GM18498 (cell line): ENCODE measurements at regions not wholly inside any gene's neighbourhood (a gene's known extent, or its start where the extent isn't known, plus 50 kb on each side); places are given as distances from the start of the nearest gene placed in this dataset.

Experiments
- ATAC-seq: cut with Tn5 transposase; IDR thresholded peaks from one replicate; pipeline ENCODE4 v1.9.1; 2021; ENCODE audit warnings: mild to moderate bottlenecking, moderate library complexity; ENCODE audit not compliant: unreplicated experiment

DNA sequence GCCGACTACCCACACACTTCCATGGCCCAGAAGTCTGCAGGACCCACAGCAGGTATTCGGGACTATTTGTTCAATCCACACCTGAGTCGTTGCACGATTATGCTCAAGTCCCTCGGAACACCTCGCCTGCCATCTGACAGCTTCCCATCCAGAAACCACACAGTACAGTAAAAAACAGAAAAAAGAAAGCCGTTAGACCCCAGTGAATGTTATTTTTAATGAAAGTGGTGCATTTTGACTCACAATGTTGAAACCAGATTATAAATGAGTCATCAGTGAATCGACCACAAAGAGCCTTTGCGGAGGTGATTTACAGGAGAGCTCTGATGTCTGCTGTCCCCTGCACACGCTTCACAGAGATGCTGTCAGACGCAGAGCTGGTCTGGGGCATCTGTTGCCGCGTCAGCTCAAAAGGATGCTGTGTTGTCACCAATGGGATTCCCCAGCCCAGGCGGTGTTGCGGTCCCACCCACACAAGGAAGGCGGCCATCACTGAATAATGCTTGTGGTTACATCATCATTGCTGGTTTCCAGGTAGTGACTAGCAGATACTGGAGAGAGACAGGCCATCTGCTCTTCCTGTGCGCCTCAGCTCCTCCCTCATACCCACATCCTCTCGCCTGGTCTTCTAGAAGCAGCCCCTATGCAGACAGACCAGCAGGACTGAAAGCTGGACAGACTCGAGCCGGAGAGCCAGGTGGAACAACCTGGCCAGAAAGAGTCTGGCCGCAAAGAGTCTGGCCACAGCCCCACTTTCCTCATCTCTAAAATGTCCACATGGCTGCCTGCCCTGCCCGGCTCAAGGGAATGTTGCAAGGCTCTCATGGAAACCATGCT is 116.8 kb downstream of the TOMM20 start:
- peak; percentile 81 for ATAC-seq

DNA sequence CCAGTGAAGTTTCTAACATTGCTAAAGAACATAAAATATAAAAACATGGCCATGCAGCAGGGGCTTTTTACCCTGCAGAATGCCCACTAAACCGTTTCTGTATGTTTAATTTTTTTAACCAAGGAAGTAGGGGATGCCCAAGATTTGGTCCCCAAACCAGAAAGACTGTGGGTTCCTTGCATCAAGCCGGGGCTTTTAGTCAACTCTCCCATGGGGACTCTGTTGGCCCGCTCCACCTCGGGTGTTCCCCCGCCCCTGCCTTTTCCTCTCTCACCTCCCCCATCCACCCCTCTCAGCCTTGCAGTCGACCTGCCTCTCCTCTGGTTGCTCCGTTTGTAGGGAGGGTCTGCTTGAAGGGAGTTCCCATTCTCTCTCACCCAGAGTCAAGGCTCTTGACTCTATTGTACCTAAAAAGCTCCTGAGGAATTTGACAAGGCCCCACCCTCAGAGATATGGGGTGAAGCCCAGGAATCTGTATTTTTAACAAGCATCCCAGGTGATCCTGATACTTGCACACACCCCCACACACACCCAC is 117.5 kb downstream of the TOMM20 start:
- ATAC-seq = no peak

DNA sequence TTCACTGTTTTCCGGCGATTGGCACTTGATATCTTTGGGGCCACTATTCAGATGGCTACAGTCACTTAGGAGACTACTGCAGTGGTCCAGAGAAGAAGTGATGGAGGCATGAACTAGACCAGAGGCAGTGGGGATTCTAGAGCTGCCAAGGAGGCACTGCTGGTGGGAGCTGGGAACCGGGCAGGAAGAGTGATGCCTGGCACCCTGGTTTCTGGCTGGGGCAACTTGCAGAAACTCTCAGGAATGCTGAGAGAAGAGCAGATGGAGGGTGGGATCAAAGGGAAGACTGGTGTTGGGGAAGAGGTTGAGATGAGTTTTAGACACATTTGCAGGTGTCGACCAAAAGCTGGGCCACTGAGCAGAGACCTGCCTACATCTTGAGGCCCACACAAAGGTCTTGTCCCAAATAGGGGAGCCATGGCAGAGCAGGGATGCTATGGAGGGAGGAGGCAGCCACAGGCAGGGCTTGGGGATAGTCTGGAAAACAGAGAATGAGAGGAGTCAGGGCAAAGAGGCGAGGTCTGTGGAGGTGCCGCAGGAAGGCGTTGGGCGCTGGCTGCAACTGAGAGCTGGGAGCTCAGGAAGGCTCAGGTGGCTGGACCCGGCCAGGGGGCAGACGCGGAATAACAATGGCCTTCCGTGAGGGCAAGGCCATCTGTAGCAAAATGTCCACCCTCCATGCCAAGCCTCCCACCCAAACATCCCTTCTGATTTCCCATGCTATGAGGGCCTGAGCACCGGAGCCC is 118.9 kb downstream of the TOMM20 start:
- no peak for ATAC-seq

DNA sequence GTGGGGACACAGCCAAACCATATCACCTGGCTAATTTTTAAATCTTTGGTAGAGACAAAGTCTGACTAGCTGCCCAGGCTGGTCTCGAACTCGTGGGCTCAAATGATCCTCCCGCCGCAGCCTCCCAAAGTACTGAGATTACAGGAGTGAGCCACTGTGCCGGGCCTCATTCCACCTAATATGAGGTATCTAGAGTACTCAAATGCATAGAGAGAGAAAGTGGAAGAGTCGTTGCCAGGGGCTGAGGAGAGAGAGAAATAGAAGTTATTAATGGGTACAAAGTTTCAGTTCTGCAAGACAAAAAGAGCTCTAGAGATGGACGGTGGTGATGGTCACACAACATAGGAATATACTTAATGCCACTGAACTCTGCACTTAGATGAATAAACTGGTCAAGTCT is 119.6 kb downstream of the TOMM20 start:
- ATAC-seq = no peak

DNA sequence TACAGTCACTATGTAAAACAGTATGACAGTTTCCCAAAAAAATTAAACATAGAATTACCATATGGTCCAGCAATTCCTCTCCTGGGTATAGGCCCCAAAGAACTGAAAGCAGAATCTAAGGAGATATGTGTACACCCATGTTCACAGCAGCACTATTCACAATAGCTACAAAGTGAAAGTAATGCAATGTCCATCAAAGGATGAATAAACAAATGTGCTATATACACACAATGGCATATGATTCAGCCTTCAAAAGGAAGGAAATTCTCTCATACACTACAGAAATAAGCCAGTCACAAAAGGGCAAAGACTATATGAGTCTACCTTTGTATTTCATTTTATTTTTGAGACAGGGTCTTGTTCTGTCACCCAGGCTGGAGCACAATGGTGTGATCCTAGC is 120.4 kb downstream of the TOMM20 start:
- no peak for ATAC-seq

DNA sequence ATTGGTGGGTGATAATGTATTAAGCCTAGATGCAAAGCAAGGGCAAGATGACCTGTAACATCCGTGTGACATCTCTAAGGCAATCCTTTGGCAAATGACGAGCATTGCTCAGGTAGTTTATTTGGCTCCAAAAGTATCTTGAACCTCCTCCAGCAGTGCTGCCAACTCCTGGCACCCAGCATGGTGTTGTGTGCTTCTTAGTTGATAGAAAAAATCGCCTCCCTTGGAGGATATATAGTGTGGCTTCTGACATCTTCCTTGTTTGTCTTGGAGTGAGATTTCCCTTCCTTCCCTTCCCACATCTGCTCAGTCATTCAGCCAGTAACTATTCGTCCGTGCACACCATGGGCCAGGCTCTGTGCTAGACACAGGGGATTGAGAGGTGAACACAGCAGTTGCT is 121.8 kb downstream of the TOMM20 start:
- no peak for ATAC-seq

DNA sequence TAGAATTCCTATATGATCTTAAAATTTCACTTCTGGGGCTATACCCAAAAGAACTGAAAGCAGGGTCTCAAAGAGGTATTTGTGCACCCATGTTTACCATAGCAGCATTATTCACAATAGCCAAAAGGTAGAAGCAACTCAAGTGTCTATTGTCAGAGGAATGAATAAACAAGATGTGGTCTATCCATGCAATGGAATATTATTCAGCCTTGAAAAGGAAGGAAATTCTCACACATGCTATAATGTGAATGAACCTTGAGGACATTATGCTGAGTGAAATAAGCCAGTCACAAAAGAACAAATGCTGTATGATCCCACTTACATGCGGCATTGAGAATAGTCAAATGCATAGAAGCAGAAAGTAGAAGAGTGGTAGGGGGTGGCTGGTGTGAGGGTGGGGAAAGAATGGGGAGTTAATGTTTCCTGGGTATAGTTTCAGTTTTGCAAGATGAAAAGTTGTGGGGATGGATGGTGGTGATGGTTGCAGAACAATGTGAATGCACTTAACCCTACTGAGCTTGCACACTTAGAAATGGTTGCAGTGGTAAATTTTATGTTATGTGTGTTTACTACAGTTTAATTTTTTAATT is 122.4 kb downstream of the TOMM20 start:
- no peak for ATAC-seq

DNA sequence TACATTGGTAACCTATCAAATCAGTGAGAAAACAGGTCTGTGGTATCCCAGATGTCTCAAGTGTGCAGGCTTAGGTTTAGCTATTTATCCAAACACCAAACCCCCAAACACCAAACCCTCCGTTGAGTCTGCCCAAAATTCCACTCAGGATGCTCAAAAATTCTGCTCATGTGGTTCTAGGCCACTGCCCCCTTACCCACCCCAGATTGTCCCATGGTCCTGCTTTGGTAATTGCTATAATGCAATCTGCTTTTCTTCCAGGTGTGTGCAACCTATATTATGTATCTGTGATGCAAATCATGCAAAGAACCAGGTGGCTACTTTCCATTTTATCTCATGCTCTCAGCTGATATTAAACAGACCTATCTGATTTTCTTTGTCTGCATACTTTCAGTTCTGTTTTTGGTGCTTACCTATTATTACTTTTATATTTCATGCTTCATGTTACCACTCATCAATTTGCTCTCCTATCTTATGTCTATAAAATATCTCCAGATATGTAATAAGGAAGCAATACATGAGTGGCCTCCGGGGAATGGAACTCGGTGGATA is 123.7 kb downstream of the TOMM20 start:
- ATAC-seq = no peak

DNA sequence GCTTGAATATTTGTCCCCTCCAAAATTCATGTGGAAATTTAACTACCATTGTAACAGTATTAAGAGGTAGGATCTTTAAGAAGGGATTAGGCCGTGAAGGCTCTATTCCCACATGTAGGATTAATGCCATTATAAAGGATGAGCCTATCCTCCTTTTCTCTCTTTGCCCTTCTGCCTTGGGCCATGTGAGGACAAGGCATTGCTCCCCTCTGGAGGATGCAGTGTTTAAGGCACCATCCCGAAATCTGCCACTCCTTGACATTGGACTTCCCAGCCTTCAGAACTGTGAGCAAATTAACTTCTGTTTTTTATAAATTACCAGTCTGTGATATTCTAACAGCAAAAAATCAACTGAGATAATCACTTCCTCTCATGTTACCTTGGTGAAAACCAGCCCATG is 124.4 kb downstream of the TOMM20 start:
- ATAC-seq = no peak

DNA sequence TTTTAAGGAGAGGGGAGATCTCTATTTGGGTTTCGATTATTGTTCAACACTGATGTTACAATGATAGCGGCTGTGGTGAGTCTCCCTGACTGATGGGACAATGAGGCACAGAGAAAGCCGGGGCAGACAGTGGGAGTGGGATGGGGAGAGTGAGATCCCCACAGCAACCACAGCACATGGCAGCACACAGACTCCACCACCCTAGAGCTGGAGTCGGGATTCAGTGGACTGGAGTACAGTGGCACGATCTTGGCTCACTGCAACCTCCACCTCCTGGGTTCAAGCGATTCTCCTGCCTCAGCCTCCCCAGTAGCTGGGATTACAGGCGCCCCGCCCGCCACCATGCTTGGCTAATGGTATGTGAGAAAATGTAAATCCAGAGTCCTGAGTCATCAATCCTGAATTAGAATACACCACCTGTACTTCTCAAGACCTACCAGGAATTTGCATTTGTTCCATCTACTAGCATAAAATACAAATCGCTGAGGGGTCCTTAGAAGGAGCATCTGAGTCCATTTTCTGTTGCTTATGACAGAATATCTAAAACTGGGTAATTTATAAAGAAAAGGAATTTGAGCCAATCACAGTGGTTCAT is 125.8 kb downstream of the TOMM20 start:
- ATAC-seq = no peak

DNA sequence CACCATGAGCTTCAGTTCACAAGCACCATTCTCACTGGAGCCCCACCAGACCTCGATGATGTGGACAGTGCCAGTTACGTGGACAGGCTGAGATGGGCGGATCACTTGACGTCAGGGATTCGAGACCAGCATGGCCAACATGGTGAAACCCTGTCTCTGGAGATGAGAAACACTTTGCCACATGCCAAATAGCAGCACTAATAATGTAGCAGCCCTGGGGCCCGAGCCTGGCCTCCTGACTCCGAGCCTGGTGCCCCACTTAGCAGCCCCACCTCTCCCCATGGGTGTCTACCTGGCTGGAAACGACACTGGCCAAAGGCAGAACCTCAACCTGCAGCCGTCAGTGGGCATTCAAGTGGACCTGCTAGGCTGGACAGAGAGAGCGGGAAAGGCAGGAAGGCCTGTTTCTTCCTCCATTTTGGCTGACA is 129.1 kb downstream of the TOMM20 start:
- no peak for ATAC-seq

DNA sequence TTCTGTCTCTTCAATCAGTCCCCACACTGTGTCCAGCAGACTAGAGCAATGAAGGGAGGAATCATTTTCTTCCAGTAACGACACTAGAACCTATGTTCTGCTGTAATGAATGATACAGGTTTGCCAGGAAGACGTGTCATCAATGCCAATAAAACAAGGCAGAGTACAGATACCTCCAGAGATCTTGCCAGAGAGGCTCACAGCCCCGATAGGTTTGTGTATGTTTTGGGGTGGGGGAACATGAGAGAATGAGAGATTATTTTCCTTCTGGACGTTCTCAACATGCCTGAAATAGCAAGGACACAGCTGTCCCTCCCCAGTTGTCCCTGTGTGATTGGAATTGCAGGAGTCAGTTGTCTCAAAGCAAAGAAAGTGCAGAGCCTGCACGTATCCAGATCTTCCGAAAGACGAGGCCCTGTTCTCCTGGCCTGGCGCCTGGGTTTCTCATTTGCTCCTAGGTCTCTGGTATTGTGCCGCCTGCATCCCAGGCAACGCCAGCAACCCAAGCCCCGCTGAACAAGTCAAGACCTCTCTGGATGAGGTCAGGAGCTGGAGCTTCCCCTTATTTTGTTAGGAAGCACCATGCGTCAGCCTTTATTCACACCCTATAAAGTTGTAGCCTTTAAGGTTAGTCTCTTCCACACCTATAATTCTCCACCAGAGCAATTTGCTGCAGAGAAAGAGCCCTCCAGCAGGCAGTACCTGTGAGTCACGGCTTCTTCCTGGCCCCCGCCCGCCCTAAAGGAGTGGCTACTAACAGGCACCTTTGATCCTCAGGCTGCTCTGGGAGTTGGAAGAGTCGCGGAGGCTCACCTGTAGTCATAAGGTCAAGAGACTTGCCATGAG is 130.5 kb downstream of the TOMM20 start:
- ATAC-seq = no peak

DNA sequence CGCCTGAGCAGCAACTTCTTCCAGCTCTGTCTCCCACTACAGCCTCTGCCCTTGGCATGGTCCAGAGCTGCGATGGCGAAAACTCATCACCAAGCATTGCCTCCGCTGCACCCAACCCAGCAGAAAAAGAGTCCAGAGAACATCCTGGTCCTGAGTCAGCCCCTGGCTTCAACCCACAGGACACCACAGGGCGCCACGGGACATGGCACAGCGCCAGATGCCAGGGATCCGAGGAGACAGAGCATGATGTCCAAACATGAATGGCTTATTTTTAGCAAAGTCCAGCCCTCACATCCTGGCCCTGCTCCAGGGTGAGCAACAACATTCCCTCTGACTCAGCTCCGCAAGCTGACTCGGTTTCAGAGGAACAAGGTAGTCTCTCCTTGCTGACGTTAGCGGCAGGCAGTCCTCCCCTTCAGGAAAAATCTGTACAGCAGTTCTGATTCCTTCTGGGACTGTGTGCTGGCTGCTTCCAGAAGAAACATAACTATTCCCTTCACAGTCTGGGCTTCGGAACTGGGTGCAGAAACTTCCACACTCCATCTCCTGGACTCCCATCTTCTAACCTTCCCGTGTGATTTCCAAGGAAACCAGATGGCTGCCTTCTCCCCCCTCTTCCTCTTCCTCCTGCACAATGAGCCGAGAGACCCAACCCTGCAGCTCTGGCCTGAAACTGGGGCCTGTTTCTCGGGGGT is 131.3 kb downstream of the TOMM20 start:
- ATAC-seq = no peak

DNA sequence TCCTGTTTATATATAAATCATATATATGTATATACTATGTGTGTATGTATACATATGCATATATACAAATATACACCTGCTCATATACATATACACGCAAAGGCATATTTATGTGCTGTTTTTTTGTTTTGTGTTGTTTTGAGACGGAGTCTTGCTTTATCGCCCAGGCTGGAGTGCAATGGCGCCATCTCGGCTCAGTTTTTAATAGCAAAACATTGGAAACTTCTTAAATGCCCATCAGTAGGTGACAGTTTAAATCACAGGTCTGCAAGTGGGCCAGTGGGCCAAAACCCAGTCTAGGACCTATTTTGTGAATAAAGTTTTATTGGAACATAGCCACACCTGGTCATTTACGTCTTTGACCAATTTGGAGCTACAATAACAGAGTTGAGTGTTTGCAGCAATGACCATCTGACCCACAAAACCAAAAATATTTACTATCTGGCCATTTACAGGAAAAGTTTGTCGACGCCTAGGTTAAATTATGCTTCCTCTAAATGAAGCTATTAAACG is 132.3 kb downstream of the TOMM20 start:
- no peak for ATAC-seq

DNA sequence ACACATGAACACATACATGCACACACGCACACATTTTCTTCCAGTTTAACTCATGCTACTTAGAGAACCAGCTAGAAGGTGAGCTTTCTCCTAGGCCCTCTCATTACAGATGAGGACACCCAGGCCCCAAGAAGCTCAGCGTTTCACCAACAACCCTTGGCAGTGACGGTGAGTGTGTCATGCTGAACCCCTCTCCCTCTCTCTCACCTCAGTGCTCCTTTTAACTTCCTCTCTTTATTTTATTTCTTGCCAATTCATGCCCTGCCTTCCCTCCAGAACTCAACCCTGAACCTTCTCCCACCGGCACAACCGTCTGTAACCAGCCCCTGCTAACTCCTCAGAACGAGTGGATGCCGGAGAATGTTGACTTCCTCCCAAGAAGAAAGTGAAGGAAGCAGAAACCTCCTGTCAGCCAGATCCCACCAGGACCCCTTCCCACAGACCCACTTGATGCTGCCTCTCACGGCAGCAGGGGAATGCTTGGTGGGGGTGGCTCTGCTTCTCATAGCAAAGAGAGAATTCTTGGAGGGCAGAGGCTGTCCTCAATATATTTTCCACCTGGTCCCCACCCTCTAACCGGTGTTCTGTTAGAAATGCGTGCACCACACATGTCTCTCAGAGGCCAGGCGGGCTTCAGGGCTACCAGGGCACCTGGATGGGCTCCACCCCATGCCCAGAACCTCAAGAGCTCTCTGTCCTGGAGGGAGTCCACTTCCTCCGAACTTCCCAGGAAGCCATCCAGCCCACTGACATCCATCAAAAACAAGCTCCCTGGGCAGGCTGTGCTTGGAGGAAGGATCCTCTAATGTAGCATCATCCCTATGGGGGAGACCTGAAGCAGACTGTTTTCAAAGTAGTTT is 134.0 kb downstream of the TOMM20 start:
- ATAC-seq = no peak

DNA sequence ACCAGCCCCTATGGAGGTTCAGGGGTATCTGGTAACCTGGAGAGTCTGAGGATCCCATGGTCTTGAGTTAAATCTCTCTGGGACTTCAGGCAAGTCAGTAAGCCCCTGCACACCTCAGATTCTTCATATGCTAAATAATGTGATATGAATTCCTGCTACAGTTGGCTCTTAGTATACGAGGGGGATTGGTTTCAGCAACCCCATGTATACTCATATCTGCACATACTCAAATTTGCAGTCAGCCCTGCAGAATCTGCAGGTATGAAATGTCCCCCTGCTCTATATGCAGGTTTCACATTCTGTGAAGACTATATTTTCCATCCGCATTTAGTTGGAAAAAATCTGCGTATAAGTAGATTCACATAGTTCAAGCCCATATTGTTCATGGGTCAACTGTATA is 136.6 kb downstream of the TOMM20 start:
- no peak for ATAC-seq

DNA sequence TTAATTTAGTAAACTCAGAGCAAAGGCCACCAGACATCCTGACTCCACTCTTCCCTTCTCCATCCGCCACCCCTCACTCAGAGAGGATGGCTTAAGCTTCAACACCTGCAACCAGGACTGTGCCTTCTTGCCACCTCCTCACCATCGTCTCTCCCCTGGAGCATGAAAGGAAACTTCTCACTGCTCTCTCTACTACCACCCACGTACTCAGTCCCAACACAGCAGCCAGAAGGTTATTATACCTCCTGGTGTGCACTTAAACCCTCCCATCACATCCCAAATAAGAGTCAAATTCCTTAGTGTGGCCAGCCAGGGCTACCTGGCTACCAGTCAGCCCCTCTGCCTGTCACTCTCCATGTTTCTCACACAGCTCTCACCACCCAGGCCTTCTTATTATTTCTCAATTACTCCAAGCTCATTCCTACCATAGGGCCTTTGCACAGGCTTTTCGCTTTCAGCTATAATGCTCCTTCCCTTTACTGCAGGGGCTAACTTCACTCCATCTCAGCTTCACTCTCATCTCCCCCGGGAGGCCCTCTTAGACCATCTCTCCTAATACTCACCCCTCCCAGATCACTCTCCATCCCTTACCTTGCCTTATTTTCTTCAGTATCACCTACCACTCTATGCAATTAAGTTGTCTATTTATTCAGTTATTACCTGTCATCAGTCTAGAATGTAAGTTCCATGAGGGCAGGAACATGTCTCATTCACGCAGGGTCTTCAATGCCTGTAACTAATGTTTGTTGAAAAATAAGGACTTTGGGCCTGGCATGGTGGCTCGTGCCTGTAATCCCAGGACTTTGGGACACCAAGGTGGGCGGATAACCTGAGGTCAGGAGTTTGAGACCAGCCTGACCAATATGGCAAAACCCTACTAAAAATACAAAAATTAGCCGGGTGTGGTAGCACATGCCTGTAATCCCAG is 137.5 kb downstream of the TOMM20 start:
- no peak for ATAC-seq
